ENCODE measurements at regions not wholly inside any gene's neighbourhood (a gene's known extent, or its start where the extent isn't known, plus 50 kb on each side); places are given as distances from the start of the nearest gene placed in this dataset.

- TF ChIP-seq, protein P1, sequence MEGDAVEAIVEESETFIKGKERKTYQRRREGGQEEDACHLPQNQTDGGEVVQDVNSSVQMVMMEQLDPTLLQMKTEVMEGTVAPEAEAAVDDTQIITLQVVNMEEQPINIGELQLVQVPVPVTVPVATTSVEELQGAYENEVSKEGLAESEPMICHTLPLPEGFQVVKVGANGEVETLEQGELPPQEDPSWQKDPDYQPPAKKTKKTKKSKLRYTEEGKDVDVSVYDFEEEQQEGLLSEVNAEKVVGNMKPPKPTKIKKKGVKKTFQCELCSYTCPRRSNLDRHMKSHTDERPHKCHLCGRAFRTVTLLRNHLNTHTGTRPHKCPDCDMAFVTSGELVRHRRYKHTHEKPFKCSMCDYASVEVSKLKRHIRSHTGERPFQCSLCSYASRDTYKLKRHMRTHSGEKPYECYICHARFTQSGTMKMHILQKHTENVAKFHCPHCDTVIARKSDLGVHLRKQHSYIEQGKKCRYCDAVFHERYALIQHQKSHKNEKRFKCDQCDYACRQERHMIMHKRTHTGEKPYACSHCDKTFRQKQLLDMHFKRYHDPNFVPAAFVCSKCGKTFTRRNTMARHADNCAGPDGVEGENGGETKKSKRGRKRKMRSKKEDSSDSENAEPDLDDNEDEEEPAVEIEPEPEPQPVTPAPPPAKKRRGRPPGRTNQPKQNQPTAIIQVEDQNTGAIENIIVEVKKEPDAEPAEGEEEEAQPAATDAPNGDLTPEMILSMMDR (IDR thresholded peaks at IDR 0.05), result no peak
- no peak for TF ChIP-seq POLR2A (IDR thresholded peaks at IDR 0.05)
- H3K4me3 ChIP-seq, result no peak overlapping the region
These were observed 336.0 kb downstream of the HGF start for GRCh38 chr7:81433692-81434331.

DNA sequence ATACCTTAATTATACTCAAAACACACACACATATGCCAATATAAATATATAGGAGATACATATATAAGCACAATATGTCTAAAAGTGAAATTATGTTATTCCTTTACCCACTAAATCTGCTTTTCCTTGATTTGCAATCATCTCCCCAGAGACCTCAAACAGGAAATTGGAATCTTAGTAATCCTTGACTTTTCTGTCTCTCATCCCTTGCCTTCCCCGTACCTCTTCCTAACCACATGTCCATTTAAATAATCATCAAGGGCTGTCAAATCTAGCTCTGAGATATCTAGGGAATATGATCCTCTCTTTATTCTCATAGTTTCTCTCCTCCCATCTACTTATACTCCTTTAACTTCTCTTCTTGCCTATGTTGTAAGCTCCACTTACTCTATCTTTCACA is 336.6 kb downstream of the HGF start:
- H3K9me3 ChIP-seq, result no peaks in the 10 kb centered on the region
- TF ChIP-seq POLR2A (IDR thresholded peaks at IDR 0.05), result no peak
- TF ChIP-seq, protein P1 (IDR thresholded peaks at IDR 0.05), result no peak
- no peak for DNase-seq
- H3K36me3 ChIP-seq, result no peaks in the 10 kb centered on the region
- no peaks in the 10 kb centered on the region for H3K27me3 ChIP-seq
- no peak overlapping the region for H3K4me3 ChIP-seq
- no peaks in the 10 kb centered on the region for H3K4me1 ChIP-seq
- no peak overlapping the region for H3K27ac ChIP-seq

More at GRCh38 chr7:81433692-81434331, 336.0 kb downstream of the HGF start:
- DNase-seq, result no peak
- Histone ChIP-seq H3K36me3 (no peaks in the 10 kb centered on the region), H3K9me3 (no peaks in the 10 kb centered on the region), H3K4me1 (no peaks in the 10 kb centered on the region), H3K27me3 (no peaks in the 10 kb centered on the region), H3K27ac (no peak overlapping the region)

DNA sequence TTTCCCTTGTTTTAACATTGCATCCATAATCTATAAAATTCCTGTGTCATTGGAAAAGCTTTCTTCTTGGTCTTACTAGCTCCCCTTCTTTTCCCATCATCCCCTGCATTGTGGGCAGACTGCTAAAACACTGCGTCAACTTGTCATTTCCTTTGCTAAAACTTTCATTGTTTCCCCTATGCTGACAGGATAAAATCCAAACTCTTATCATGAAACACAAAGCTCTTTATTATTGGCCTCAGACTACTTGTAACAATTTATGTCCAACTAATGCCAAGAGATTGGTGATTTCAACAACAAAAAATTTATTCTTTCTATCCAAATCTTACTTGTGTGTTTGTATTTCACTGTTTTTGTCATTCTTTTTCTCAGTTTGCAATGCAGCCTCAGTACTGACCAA is 339.1 kb downstream of the HGF start:
- no peak for TF ChIP-seq POLR2A (IDR thresholded peaks at IDR 0.05)
- TF ChIP-seq, protein P1 (IDR thresholded peaks at IDR 0.05), result no peak
- Histone ChIP-seq H3K9me3 (no peaks in the 10 kb centered on the region), H3K27me3 (no peaks in the 10 kb centered on the region), H3K4me1 (no peaks in the 10 kb centered on the region), H3K4me3 (no peak overlapping the region), H3K27ac (no peak overlapping the region), H3K36me3 (no peaks in the 10 kb centered on the region)
- no peak for DNase-seq

GRCh38 chr7:81430150-81430549 is 339.7 kb downstream of the HGF start:
- DNase-seq, result no peak
- no peak overlapping the region for H3K4me3 ChIP-seq
- no peaks in the 10 kb centered on the region for H3K27me3 ChIP-seq
- no peaks in the 10 kb centered on the region for H3K4me1 ChIP-seq
- no peak for TF ChIP-seq POLR2A (IDR thresholded peaks at IDR 0.05)
- TF ChIP-seq, protein P1 (IDR thresholded peaks at IDR 0.05), result no peak
- no peaks in the 10 kb centered on the region for H3K36me3 ChIP-seq
- no peaks in the 10 kb centered on the region for H3K9me3 ChIP-seq
- H3K27ac ChIP-seq, result no peak overlapping the region

- TF ChIP-seq, protein P1 (IDR thresholded peaks at IDR 0.05), result no peak
- no peak for TF ChIP-seq POLR2A (IDR thresholded peaks at IDR 0.05)
- Histone ChIP-seq H3K36me3 (no peaks in the 10 kb centered on the region), H3K9me3 (no peaks in the 10 kb centered on the region), H3K4me1 (no peaks in the 10 kb centered on the region), H3K4me3 (no peak overlapping the region), H3K27me3 (no peaks in the 10 kb centered on the region), H3K27ac (no peak overlapping the region)
- DNase-seq, result no peak
These were observed 342.4 kb downstream of the HGF start for GRCh38 chr7:81427461-81427860.
